Suprapubic skin (tissue), 4 donors: ENCODE measurements at regions not wholly inside any gene's neighbourhood (a gene's known extent, or its start where the extent isn't known, plus 50 kb on each side); places are given as distances from the start of the nearest gene placed in this dataset.

Experiments used
- CTCF ChIP-seq, 2 donors: fragments of 200-600 bp in 1 of 2; fragments of 450-650 bp in 1 of 2; sonication (generic) in 1 of 2; IDR thresholded peaks; one replicate each; pipeline ENCODE4 v1.5.1; 2016 to 2019; ENCODE audit warnings: antibody characterized with exemption in 2 of 2, mild to moderate bottlenecking in 1 of 2, moderate library complexity in 1 of 2
- POLR2A ChIP-seq, 2 donors: fragments of 450-650 bp; IDR thresholded peaks; one replicate each; pipeline ENCODE4 v1.6.1; 2017; ENCODE audit warnings: antibody characterized with exemption in 2 of 2, mild to moderate bottlenecking in 2 of 2, moderate library complexity in 2 of 2
- POLR2AphosphoS5 ChIP-seq, 3 donors: sonication (generic); formaldehyde crosslinking; IDR thresholded peaks; one replicate each; pipeline ENCODE4 v1.6.1; 2017; ENCODE audit warnings: antibody characterized with exemption in 3 of 3

GRCh38 chrX:22445880-22446279 lies 173.2 kb downstream of the CBLL2 start:
- TF ChIP-seq POLR2A (IDR thresholded peaks at IDR 0.05) (no peak), CTCF (IDR thresholded peaks at IDR 0.05) (no peak), POLR2AphosphoS5 (IDR thresholded peaks at IDR 0.05) (no peak)
